IMR-90 (cell line): ENCODE measurements at regions not wholly inside any gene's neighbourhood (a gene's known extent, or its start where the extent isn't known, plus 50 kb on each side); places are given as distances from the start of the nearest gene placed in this dataset.

ENCODE experiments used
- ATAC-seq: fragments of 200-7000 bp; cut with Tn5 transposase; 2 replicates; pipeline ENCODE4 v1.9.1; 2020; ENCODE audit warnings: low read depth, mild to moderate bottlenecking, moderate library complexity
- BruUV-seq: library from RNA; stranded (reverse); fragments of 400-500 nt; replicated peaks from 2 replicates; lab custom pipeline; 2021; lab: Mats Ljungman, UMichigan
- CTCF ChIA-PET: fragments of 300-600 bp; formaldehyde crosslinking; extraction: SDS; loops from one replicate; lab custom pipeline; 2021; ENCODE audit warnings: antibody characterized with exemption; lab: Yijun Ruan, JAX
- POLR2A ChIA-PET: fragments of 300-600 bp; sonication (Branson Sonifier 250); formaldehyde crosslinking; loops from one replicate; lab custom pipeline; 2022; ENCODE audit warnings: antibody characterized with exemption; ENCODE audit not compliant: unreplicated experiment; lab: Charles Lee
- DNase-seq: peaks from one replicate; pipeline ENCODE4 v3.0.0; 2013
- H2AFZ ChIP-seq: replicated peaks from 2 replicates; pipeline ENCODE3; 2013; ENCODE audit warnings: low read length, mild to moderate bottlenecking; ENCODE audit not compliant: poor library complexity
- H2AK5ac ChIP-seq: 2 replicates; pipeline ENCODE4 v1.6.1; 2013; ENCODE audit warnings: low read depth, low read length, inconsistent platforms
- H2AK9ac ChIP-seq: replicated peaks from 2 replicates; pipeline ENCODE3; 2013; ENCODE audit warnings: mild to moderate bottlenecking, low read depth, low read length, moderate library complexity; ENCODE audit not compliant: poor library complexity
- H2BK120ac ChIP-seq: 2 replicates; pipeline ENCODE4 v1.6.1; 2013; ENCODE audit warnings: low read depth, low read length, inconsistent platforms
- H2BK15ac ChIP-seq: 3 replicates; pipeline ENCODE4 v1.6.1; 2013; ENCODE audit warnings: low read depth, low read length, inconsistent platforms
- H2BK20ac ChIP-seq: 2 replicates; pipeline ENCODE4 v1.6.1; 2013; ENCODE audit warnings: low read depth, mild to moderate bottlenecking, inconsistent platforms, low read length, moderate library complexity
- H2BK5ac ChIP-seq: 2 replicates; pipeline ENCODE4 v1.6.1; 2013; ENCODE audit warnings: mild to moderate bottlenecking, low read depth, low read length, inconsistent platforms; ENCODE audit not compliant: poor library complexity, severe bottlenecking
- H3K14ac ChIP-seq: replicated peaks from 2 replicates; pipeline ENCODE4 v1.6.1; 2013; ENCODE audit warnings: low read depth, low read length, inconsistent platforms
- H3K18ac ChIP-seq: 2 replicates; pipeline ENCODE4 v1.6.1; 2013; ENCODE audit warnings: low read depth, low read length, control low read depth
- H3K23ac ChIP-seq: 2 replicates; pipeline ENCODE4 v1.6.1; 2013; ENCODE audit warnings: low read depth, low read length, inconsistent platforms
- H3K27ac ChIP-seq: 2 replicates; pipeline ENCODE4 v1.5.1; 2013; ENCODE audit warnings: mild to moderate bottlenecking, control low read depth, low read length; ENCODE audit not compliant: insufficient read depth
- H3K27me3 ChIP-seq: 2 replicates; pipeline ENCODE4 v1.6.1; 2013; ENCODE audit warnings: low read length; ENCODE audit not compliant: control insufficient read depth, insufficient read depth
- H3K36me3 ChIP-seq: 2 replicates; pipeline ENCODE4 v1.6.1; 2013; ENCODE audit warnings: low read length, mixed read lengths; ENCODE audit not compliant: control insufficient read depth, insufficient read depth
- H3K4ac ChIP-seq: 2 replicates; pipeline ENCODE4 v1.6.1; 2013; ENCODE audit warnings: low read depth, low read length, inconsistent platforms
- H3K4me1 ChIP-seq: 2 replicates; pipeline ENCODE4 v1.6.1; 2013; ENCODE audit warnings: low read length, mixed read lengths; ENCODE audit not compliant: control insufficient read depth, insufficient read depth
- H3K4me2 ChIP-seq: 2 replicates; pipeline ENCODE4 v1.6.1; 2013; ENCODE audit warnings: low read depth, mild to moderate bottlenecking, control low read depth, low read length, moderate library complexity
- H3K4me3 ChIP-seq: 2 replicates; pipeline ENCODE4 v1.5.1; 2013; ENCODE audit warnings: low read depth, mild to moderate bottlenecking, control low read depth, low read length, moderate library complexity; ENCODE audit not compliant: insufficient read depth
- H3K56ac ChIP-seq: 2 replicates; pipeline ENCODE4 v1.6.1; 2013; ENCODE audit warnings: low read length, inconsistent platforms; ENCODE audit not compliant: insufficient read depth; ENCODE audit errors: extremely low read depth
- H3K79me1 ChIP-seq, 2 experiments: 2 replicates each; pipeline ENCODE4 v1.6.1; 2013; ENCODE audit warnings: low read length in 2 of 2, inconsistent platforms in 1 of 2, low read depth in 1 of 2
- H3K9ac ChIP-seq: 2 replicates; pipeline ENCODE4 v1.6.1; 2013; ENCODE audit warnings: low read depth, low read length, control low read depth
- H3K9me1 ChIP-seq: 2 replicates; pipeline ENCODE4 v1.6.1; 2013; ENCODE audit warnings: low read length, inconsistent platforms; ENCODE audit not compliant: insufficient read depth
- H3K9me3 ChIP-seq: 2 replicates; pipeline ENCODE4 v1.6.1; 2013; ENCODE audit warnings: low read length; ENCODE audit not compliant: control insufficient read depth, insufficient read depth
- H4K20me1 ChIP-seq: 2 replicates; pipeline ENCODE4 v1.6.1; 2013; ENCODE audit warnings: low read length, inconsistent platforms; ENCODE audit not compliant: insufficient read depth
- H4K5ac ChIP-seq: 2 replicates; pipeline ENCODE4 v1.6.1; 2013; ENCODE audit warnings: mild to moderate bottlenecking, low read depth, low read length, control low read depth
- H4K8ac ChIP-seq, 2 experiments: 2 replicates each; pipeline ENCODE4 v1.6.1; 2013; ENCODE audit warnings: low read depth in 2 of 2, low read length in 2 of 2, control low read depth in 1 of 2, inconsistent platforms in 1 of 2
- H4K91ac ChIP-seq: 2 replicates; pipeline ENCODE4 v1.6.1; 2013; ENCODE audit warnings: low read depth, low read length, inconsistent platforms; ENCODE audit not compliant: insufficient read depth
- BHLHE40 ChIP-seq: fragments of 150-350 bp; IDR thresholded peaks from 2 replicates; pipeline ENCODE4 v1.6.1; 2016; ENCODE audit warnings: mild to moderate bottlenecking, low read depth, low read length
- CEBPB ChIP-seq: IDR thresholded peaks from 2 replicates; pipeline ENCODE4 v1.6.1; 2012; ENCODE audit warnings: low read depth, low read length, improper control_type of control experiment
- FOS ChIP-seq: fragments of 150-350 bp; IDR thresholded peaks from 2 replicates; pipeline ENCODE4 v1.6.1; 2016; ENCODE audit warnings: low read depth, low read length
- MAZ ChIP-seq: IDR thresholded peaks from 2 replicates; pipeline ENCODE4 v1.6.1; 2012; ENCODE audit warnings: low read depth, mild to moderate bottlenecking, low read length, improper control_type of control experiment, moderate library complexity, borderline replicate concordance
- MXI1 ChIP-seq: IDR thresholded peaks from 2 replicates; pipeline ENCODE4 v1.6.1; 2012; ENCODE audit warnings: low read depth, mild to moderate bottlenecking, low read length, moderate library complexity, borderline replicate concordance
- POLR2A ChIP-seq: IDR thresholded peaks from 2 replicates; pipeline ENCODE4 v1.6.1; 2012; ENCODE audit warnings: mild to moderate bottlenecking, low read depth, low read length
- RAD21 ChIP-seq: IDR thresholded peaks from 2 replicates; pipeline ENCODE4 v1.6.1; 2012; ENCODE audit warnings: low read length, improper control_type of control experiment
- RCOR1 ChIP-seq: IDR thresholded peaks from 2 replicates; pipeline ENCODE4 v1.6.1; 2012; ENCODE audit warnings: mild to moderate bottlenecking, low read length, improper control_type of control experiment; ENCODE audit not compliant: insufficient replicate concordance
- RFX5 ChIP-seq: IDR thresholded peaks from 2 replicates; pipeline ENCODE4 v1.8.0; 2012; ENCODE audit warnings: low read depth, mild to moderate bottlenecking, low read length, moderate library complexity
- WGBS, 2 experiments: methylation state at CpG; one replicate each; pipeline versions ENCODE4 v1.1.5 to v1.1.7; 2013; ENCODE audit warnings: missing lambda C conversion rate in 2 of 2; ENCODE audit not compliant: insufficient read length in 1 of 2; ENCODE audit errors: extremely low coverage in 2 of 2; 5-methylcytosine and 5-hydroxymethylcytosine counted together
- dilution Hi-C: fragments of 300-500 bp; cut with HindIII; formaldehyde crosslinking; loops from one replicate; pipeline ENCODE4 v1.14.3; 2018; ENCODE audit warnings: low sequenced_read_pairs; ENCODE audit not compliant: unreplicated experiment
- in situ Hi-C: fragments of 300-500 bp; cut with MboI; formaldehyde crosslinking; loops from 3 replicates; pipeline ENCODE4 v1.14.3; 2019; ENCODE audit warnings: low sequenced_read_pairs, inconsistent platforms, mixed read lengths
- intact Hi-C: fragments of 100-400 bp; cut with micrococcal nuclease; formaldehyde crosslinking; loops from 2 replicates; pipeline ENCODE4 v1.10.0; 2022
- TF ChIP-seq, protein P1 (sequence below): fragments of 150-350 bp; IDR thresholded peaks from 2 replicates; pipeline ENCODE4 v1.6.1; 2017; ENCODE audit warnings: mild to moderate bottlenecking, antibody characterized with exemption, low read length, low read depth
- TF ChIP-seq, protein P2 (sequence below): conservative IDR thresholded peaks from 2 replicates; pipeline ENCODE4 v1.5.1; 2012; ENCODE audit warnings: mild to moderate bottlenecking, low read depth, low read length, improper control_type of control experiment
- TF ChIP-seq, protein P3 (sequence below): fragments of 150-350 bp; IDR thresholded peaks from 2 replicates; pipeline ENCODE4 v1.6.1; 2016; ENCODE audit warnings: low read depth, mild to moderate bottlenecking, low read length, moderate library complexity, borderline replicate concordance

- intact Hi-C loops = no loop called here
- dilution Hi-C loops = no loop called here
- Histone ChIP-seq H2AK9ac (no peak overlapping the region), H3K36me3 (no peaks in the 10 kb centered on the region), H3K27ac (no peak overlapping the region), H3K4me2 (no peak overlapping the region), H3K9me1 (no peaks in the 10 kb centered on the region), H2AK5ac (no peak overlapping the region), H2BK15ac (no peak overlapping the region), H3K27me3 (peaks cover 13% of the 10 kb centered on the region), H2BK5ac (no peak overlapping the region), H3K9me3 (no peaks in the 10 kb centered on the region; the same call in 1 of the 2 replicates), H4K20me1 (no peaks in the 10 kb centered on the region), H3K18ac (no peak overlapping the region), H2BK120ac (no peak overlapping the region), H2AFZ (no peak overlapping the region), H3K4ac (no peak overlapping the region), H2BK20ac (no peak overlapping the region), H3K9ac (no peak overlapping the region), H4K5ac (no peak overlapping the region), H3K56ac (no peak overlapping the region), H3K4me1 (no peaks in the 10 kb centered on the region), H3K79me1 (no peaks in the 10 kb centered on the region), H3K14ac (no peak overlapping the region), H3K23ac (no peak overlapping the region), H4K91ac (no peak overlapping the region), H4K8ac (no peak overlapping the region), H3K4me3 (no peak overlapping the region)
- TF ChIP-seq RCOR1 (no peak), MXI1 (no peak), CEBPB (no peak), RFX5 (no peak), BHLHE40 (no peak), POLR2A (no peak), MAZ (no peak), FOS (no peak), RAD21 (no peak)
- TF ChIP-seq, protein P1, sequence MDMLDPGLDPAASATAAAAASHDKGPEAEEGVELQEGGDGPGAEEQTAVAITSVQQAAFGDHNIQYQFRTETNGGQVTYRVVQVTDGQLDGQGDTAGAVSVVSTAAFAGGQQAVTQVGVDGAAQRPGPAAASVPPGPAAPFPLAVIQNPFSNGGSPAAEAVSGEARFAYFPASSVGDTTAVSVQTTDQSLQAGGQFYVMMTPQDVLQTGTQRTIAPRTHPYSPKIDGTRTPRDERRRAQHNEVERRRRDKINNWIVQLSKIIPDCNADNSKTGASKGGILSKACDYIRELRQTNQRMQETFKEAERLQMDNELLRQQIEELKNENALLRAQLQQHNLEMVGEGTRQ = no peak
- TF ChIP-seq, protein P2, sequence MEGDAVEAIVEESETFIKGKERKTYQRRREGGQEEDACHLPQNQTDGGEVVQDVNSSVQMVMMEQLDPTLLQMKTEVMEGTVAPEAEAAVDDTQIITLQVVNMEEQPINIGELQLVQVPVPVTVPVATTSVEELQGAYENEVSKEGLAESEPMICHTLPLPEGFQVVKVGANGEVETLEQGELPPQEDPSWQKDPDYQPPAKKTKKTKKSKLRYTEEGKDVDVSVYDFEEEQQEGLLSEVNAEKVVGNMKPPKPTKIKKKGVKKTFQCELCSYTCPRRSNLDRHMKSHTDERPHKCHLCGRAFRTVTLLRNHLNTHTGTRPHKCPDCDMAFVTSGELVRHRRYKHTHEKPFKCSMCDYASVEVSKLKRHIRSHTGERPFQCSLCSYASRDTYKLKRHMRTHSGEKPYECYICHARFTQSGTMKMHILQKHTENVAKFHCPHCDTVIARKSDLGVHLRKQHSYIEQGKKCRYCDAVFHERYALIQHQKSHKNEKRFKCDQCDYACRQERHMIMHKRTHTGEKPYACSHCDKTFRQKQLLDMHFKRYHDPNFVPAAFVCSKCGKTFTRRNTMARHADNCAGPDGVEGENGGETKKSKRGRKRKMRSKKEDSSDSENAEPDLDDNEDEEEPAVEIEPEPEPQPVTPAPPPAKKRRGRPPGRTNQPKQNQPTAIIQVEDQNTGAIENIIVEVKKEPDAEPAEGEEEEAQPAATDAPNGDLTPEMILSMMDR = no peak
- TF ChIP-seq, protein P3, sequence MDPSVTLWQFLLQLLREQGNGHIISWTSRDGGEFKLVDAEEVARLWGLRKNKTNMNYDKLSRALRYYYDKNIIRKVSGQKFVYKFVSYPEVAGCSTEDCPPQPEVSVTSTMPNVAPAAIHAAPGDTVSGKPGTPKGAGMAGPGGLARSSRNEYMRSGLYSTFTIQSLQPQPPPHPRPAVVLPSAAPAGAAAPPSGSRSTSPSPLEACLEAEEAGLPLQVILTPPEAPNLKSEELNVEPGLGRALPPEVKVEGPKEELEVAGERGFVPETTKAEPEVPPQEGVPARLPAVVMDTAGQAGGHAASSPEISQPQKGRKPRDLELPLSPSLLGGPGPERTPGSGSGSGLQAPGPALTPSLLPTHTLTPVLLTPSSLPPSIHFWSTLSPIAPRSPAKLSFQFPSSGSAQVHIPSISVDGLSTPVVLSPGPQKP = no peak
- ChIA-PET POLR2A (no interaction called here), CTCF (no interaction called here)
- DNase-seq = no peak
- 33% methylated on average over 1 of the region's 5 CpGs; no CpG with 5 or more reads in 1 of the 2 experiments for WGBS, 2 experiments
- in situ Hi-C loops = no loop called here
- no peak for ATAC-seq
- BruUV-seq = no TSS peak
Measured at GRCh38 chr6:14240411-14241166, 123.0 kb downstream of the CD83 start.
